Activated CD8-positive, alpha-beta T cell treated with anti-CD3 and anti-CD28 coated beads for 36 hours (primary cell): ENCODE measurements at regions not wholly inside any gene's neighbourhood (a gene's known extent, or its start where the extent isn't known, plus 50 kb on each side); places are given as distances from the start of the nearest gene placed in this dataset.

Experiments
- ATAC-seq: fragments of 200-7000 bp; cut with Tn5 transposase; one replicate; pipeline ENCODE4 v1.10.0; 2021; ENCODE audit warnings: mild to moderate bottlenecking, moderate library complexity
- CTCF ChIA-PET: fragments of 350-600 bp; sonication (Branson Sonifier 250); formaldehyde crosslinking; loops from one replicate; lab custom pipeline; 2021; ENCODE audit warnings: antibody characterized with exemption; lab: Charles Lee
- POLR2A ChIA-PET: fragments of 350-600 bp; sonication (Branson Sonifier 250); formaldehyde crosslinking; loops from one replicate; lab custom pipeline; 2021; ENCODE audit warnings: antibody characterized with exemption; lab: Charles Lee
- DNase-seq: peaks from one replicate; pipeline ENCODE4 v3.0.0-alpha.2; 2020
- H3K27ac Mint-ChIP-seq: one replicate; pipeline ENCODE4 v1.8.0; 2021; ENCODE audit warnings: mild to moderate bottlenecking, mixed read lengths
- H3K27me3 Mint-ChIP-seq: one replicate; pipeline ENCODE4 v1.8.0; 2021; ENCODE audit warnings: mixed read lengths
- H3K36me3 Mint-ChIP-seq: one replicate; pipeline ENCODE4 v1.8.0; 2021; ENCODE audit warnings: low read depth, mixed read lengths
- H3K4me1 Mint-ChIP-seq: one replicate; pipeline ENCODE4 v1.8.0; 2021; ENCODE audit warnings: low read depth, mixed read lengths
- H3K4me3 Mint-ChIP-seq: one replicate; pipeline ENCODE4 v1.8.0; 2021; ENCODE audit warnings: mild to moderate bottlenecking, moderate library complexity, mixed read lengths
- H3K9me3 Mint-ChIP-seq: one replicate; pipeline ENCODE4 v1.8.0; 2021; ENCODE audit warnings: mixed read lengths
- CTCF ChIP-seq: fragments of 200-600 bp; IDR thresholded peaks from one replicate; pipeline ENCODE4 v1.8.0; 2022; ENCODE audit warnings: antibody characterized with exemption, mild to moderate bottlenecking
- intact Hi-C: fragments of 100-400 bp; cut with micrococcal nuclease; formaldehyde crosslinking; loops from one replicate; pipeline ENCODE4 v1.10.0; 2022

- no peak for TF ChIP-seq CTCF
- Mint-ChIP-seq H3K36me3 (peaks cover 3% of the 10 kb centered on the region), H3K27ac (no peak overlapping the region), H3K27me3 (no peaks in the 10 kb centered on the region), H3K9me3 (peaks cover 9% of the 10 kb centered on the region), H3K4me3 (no peak overlapping the region), H3K4me1 (peaks cover 19% of the 10 kb centered on the region)
- DNase-seq (no peak), ATAC-seq (no peak)
- intact Hi-C loops: no loop called here
- ChIA-PET POLR2A (interaction anchor here (0.6 kb wide), 1 partner anchor 302 kb away, joined by 3 read pairs; no protein-coding TSS in a partner anchor), CTCF (no interaction called here)
Measured at GRCh38 chr5:109937951-109938350, 248.2 kb downstream of the MAN2A1 start.

- CTCF ChIA-PET: interaction anchor here (1.7 kb wide), 1 partner anchor 11 kb away, joined by 4 read pairs; no protein-coding TSS in a partner anchor
- intact Hi-C loops: no loop called here
Measured at GRCh38 chr5:109938453-109938852, 248.7 kb downstream of the MAN2A1 start.

DNA sequence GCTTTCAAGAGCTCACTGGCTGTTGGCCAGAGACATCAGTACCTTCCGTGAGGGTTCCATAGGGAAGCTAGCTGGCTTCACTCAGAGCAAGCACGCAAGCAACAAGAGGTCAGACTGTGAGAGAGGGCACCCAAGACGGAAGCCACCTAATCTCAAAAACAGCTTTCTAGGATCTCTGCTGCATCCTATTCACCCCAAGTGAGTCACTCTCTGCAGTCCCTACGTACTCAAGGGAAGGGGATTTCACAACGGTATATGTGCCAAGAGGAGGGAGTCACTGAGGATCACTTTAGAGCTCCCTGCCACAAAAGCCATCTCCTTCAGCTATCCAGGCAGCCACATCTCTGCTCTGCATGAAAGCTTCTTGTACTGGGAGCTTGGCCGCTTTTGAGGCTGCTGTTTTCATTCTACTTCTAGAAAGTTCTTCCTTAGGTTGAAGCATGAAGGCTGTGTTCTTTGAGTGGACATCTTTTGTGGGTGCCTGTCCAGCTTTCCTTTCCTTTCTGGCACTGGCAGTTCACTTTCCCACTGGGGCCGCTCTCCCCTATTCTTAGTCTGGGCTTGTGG, 249.5 kb downstream of the MAN2A1 start:
- POLR2A ChIA-PET: no interaction called here
- Mint-ChIP-seq H3K4me1 (peaks cover 19% of the 10 kb centered on the region), H3K27ac (no peak overlapping the region), H3K27me3 (no peaks in the 10 kb centered on the region), H3K36me3 (peaks cover 3% of the 10 kb centered on the region), H3K4me3 (no peak overlapping the region), H3K9me3 (peaks cover 9% of the 10 kb centered on the region)
- no peak for TF ChIP-seq CTCF
- CTCF ChIA-PET: interaction anchor here (1.7 kb wide), 1 partner anchor 10 kb away, joined by 4 read pairs; no protein-coding TSS in a partner anchor
- ATAC-seq (no peak), DNase-seq (no peak)
- intact Hi-C loops: no loop called here

More at GRCh38 chr5:109938453-109938852, 248.7 kb downstream of the MAN2A1 start:
- no peak for TF ChIP-seq CTCF
- no peak for DNase-seq
- H3K4me1 Mint-ChIP-seq: peaks cover 19% of the 10 kb centered on the region
- no peak overlapping the region for H3K27ac Mint-ChIP-seq
- peaks cover 3% of the 10 kb centered on the region for H3K36me3 Mint-ChIP-seq
- POLR2A ChIA-PET: no interaction called here
- H3K9me3 Mint-ChIP-seq: peaks cover 9% of the 10 kb centered on the region
- H3K4me3 Mint-ChIP-seq: no peak overlapping the region
- no peak for ATAC-seq
- H3K27me3 Mint-ChIP-seq: no peaks in the 10 kb centered on the region

GRCh38 chr5:109942646-109943045, 252.9 kb downstream of the MAN2A1 start:
- POLR2A ChIA-PET: interaction anchor here (1.5 kb wide), 1 partner anchor 9 kb away, joined by 3 read pairs; no protein-coding TSS in a partner anchor
- Mint-ChIP-seq H3K36me3 (peaks cover 3% of the 10 kb centered on the region), H3K4me1 (peaks cover 20% of the 10 kb centered on the region), H3K4me3 (no peak overlapping the region), H3K9me3 (peaks cover 9% of the 10 kb centered on the region), H3K27me3 (no peaks in the 10 kb centered on the region), H3K27ac (no peak overlapping the region)
- TF ChIP-seq CTCF: no peak
- intact Hi-C loops: no loop called here
- CTCF ChIA-PET: no interaction called here
- no peak for ATAC-seq
- no peak for DNase-seq

GRCh38 chr5:109943701-109944235, 254.0 kb downstream of the MAN2A1 start:
- no peak for TF ChIP-seq CTCF
- CTCF ChIA-PET: no interaction called here

More at GRCh38 chr5:109943701-109944235, 254.0 kb downstream of the MAN2A1 start:
- ATAC-seq (no peak), DNase-seq (no peak)
- POLR2A ChIA-PET: interaction anchor here (1.5 kb wide), 1 partner anchor 10 kb away, joined by 3 read pairs; no protein-coding TSS in a partner anchor
- Mint-ChIP-seq H3K27me3 (no peaks in the 10 kb centered on the region), H3K27ac (no peak overlapping the region), H3K36me3 (peaks cover 3% of the 10 kb centered on the region), H3K4me1 (peaks cover 16% of the 10 kb centered on the region), H3K9me3 (peaks cover 9% of the 10 kb centered on the region), H3K4me3 (no peak overlapping the region)
- intact Hi-C loops: no loop called here
